Activated CD4-positive, alpha-beta T cell treated with anti-CD3 and anti-CD28 coated beads, Interleukin-2, amount 10 ng/mL, durations not matched to agents 7 days and 5 days (primary cell): ENCODE measurements at regions not wholly inside any gene's neighbourhood (a gene's known extent, or its start where the extent isn't known, plus 50 kb on each side); places are given as distances from the start of the nearest gene placed in this dataset.

Experiments
- CTCF ChIA-PET: fragments of 350-600 bp; sonication (Branson Sonifier 250); formaldehyde crosslinking; loops from one replicate; lab custom pipeline; 2021; ENCODE audit warnings: antibody characterized with exemption; lab: Charles Lee
- POLR2A ChIA-PET: fragments of 350-600 bp; sonication (Branson Sonifier 250); formaldehyde crosslinking; loops from one replicate; lab custom pipeline; 2021; ENCODE audit warnings: antibody characterized with exemption; lab: Charles Lee
- DNase-seq: peaks from one replicate; pipeline ENCODE4 v3.0.0-alpha.2; 2020
- H3K27ac Mint-ChIP-seq: one replicate; pipeline ENCODE4 v1.8.0; 2021; ENCODE audit warnings: mild to moderate bottlenecking, moderate library complexity, mixed read lengths
- H3K27me3 Mint-ChIP-seq: one replicate; pipeline ENCODE4 v1.8.0; 2021; ENCODE audit warnings: mixed read lengths
- H3K36me3 Mint-ChIP-seq: one replicate; pipeline ENCODE4 v1.8.0; 2021; ENCODE audit warnings: low read depth, mixed read lengths
- H3K4me1 Mint-ChIP-seq: one replicate; pipeline ENCODE4 v1.8.0; 2021; ENCODE audit warnings: mixed read lengths
- H3K4me3 Mint-ChIP-seq: one replicate; pipeline ENCODE4 v1.8.0; 2021; ENCODE audit warnings: mild to moderate bottlenecking, moderate library complexity, mixed read lengths
- H3K9me3 Mint-ChIP-seq: one replicate; pipeline ENCODE4 v1.8.0; 2021; ENCODE audit warnings: mixed read lengths

- Mint-ChIP-seq H3K9me3 (no peaks in the 10 kb centered on the region), H3K27ac (no peak overlapping the region), H3K4me3 (no peak overlapping the region), H3K27me3 (no peaks in the 10 kb centered on the region), H3K4me1 (peaks cover 7% of the 10 kb centered on the region), H3K36me3 (no peaks in the 10 kb centered on the region)
- no peak for DNase-seq
- ChIA-PET POLR2A (no interaction called here), CTCF (interaction anchor here (1.0 kb wide), 1 partner anchor 13 kb away, joined by 4 read pairs; no protein-coding TSS in a partner anchor)
These were observed 189.7 kb downstream of the BCAT1 start for GRCh38 chr12:24759155-24759554.

GRCh38 chr12:24756479-24757024 lies 192.3 kb downstream of the BCAT1 start:
- CTCF ChIA-PET, result no interaction called here

GRCh38 chr12:24754690-24755638 lies 193.9 kb downstream of the BCAT1 start:
- CTCF ChIA-PET, result interaction anchor here (0.8 to 1.1 kb wide), 3 partner anchors 13 to 504 kb away, joined by 4 read pairs; no protein-coding TSS in a partner anchor
- Mint-ChIP-seq H3K4me1 (peaks cover 9% of the 10 kb centered on the region), H3K36me3 (no peaks in the 10 kb centered on the region), H3K27ac (no peak overlapping the region), H3K4me3 (no peak overlapping the region), H3K9me3 (no peaks in the 10 kb centered on the region), H3K27me3 (no peaks in the 10 kb centered on the region)
- POLR2A ChIA-PET, result interaction anchor here (0.6 kb wide), 1 partner anchor 11 kb away, joined by 3 read pairs; no protein-coding TSS in a partner anchor
- no peak for DNase-seq

More at GRCh38 chr12:24756479-24757024, 192.3 kb downstream of the BCAT1 start:
- H3K27me3 Mint-ChIP-seq, result no peaks in the 10 kb centered on the region
- H3K27ac Mint-ChIP-seq, result no peak overlapping the region
- H3K4me1 Mint-ChIP-seq, result peaks cover 9% of the 10 kb centered on the region
- H3K36me3 Mint-ChIP-seq, result no peaks in the 10 kb centered on the region
- H3K9me3 Mint-ChIP-seq, result no peaks in the 10 kb centered on the region
- DNase-seq, result no peak
- H3K4me3 Mint-ChIP-seq, result no peak overlapping the region
- POLR2A ChIA-PET, result no interaction called here

GRCh38 chr12:24752763-24753462 lies 196.0 kb downstream of the BCAT1 start:
- Mint-ChIP-seq H3K4me3 (no peak overlapping the region), H3K4me1 (peaks cover 9% of the 10 kb centered on the region), H3K36me3 (no peaks in the 10 kb centered on the region), H3K27ac (no peak overlapping the region), H3K9me3 (no peaks in the 10 kb centered on the region), H3K27me3 (no peaks in the 10 kb centered on the region)
- ChIA-PET POLR2A (no interaction called here), CTCF (no interaction called here)
- DNase-seq, result no peak

- Mint-ChIP-seq H3K4me3 (no peak overlapping the region), H3K4me1 (peaks cover 9% of the 10 kb centered on the region), H3K36me3 (no peaks in the 10 kb centered on the region), H3K27ac (no peak overlapping the region), H3K9me3 (no peaks in the 10 kb centered on the region), H3K27me3 (no peaks in the 10 kb centered on the region)
- no peak for DNase-seq
- ChIA-PET CTCF (no interaction called here), POLR2A (no interaction called here)
These were observed 197.7 kb downstream of the BCAT1 start for GRCh38 chr12:24751181-24751580.

GRCh38 chr12:24750263-24750662 lies 198.6 kb downstream of the BCAT1 start:
- DNase-seq, result no peak
- no peaks in the 10 kb centered on the region for H3K27me3 Mint-ChIP-seq
- ChIA-PET CTCF (interaction anchor here (0.6 kb wide), 1 partner anchor 1353 kb away, joined by 3 read pairs; no protein-coding TSS in a partner anchor), POLR2A (no interaction called here)
- no peak overlapping the region for H3K27ac Mint-ChIP-seq
- peaks cover 7% of the 10 kb centered on the region for H3K4me1 Mint-ChIP-seq
- no peaks in the 10 kb centered on the region for H3K9me3 Mint-ChIP-seq
- no peak overlapping the region for H3K4me3 Mint-ChIP-seq
- no peaks in the 10 kb centered on the region for H3K36me3 Mint-ChIP-seq

GRCh38 chr12:24749171-24749570 lies 199.7 kb downstream of the BCAT1 start:
- H3K36me3 Mint-ChIP-seq, result no peaks in the 10 kb centered on the region
- H3K27ac Mint-ChIP-seq, result no peak overlapping the region
- H3K4me3 Mint-ChIP-seq, result no peak overlapping the region
- DNase-seq, result no peak
- no peaks in the 10 kb centered on the region for H3K9me3 Mint-ChIP-seq
- H3K27me3 Mint-ChIP-seq, result no peaks in the 10 kb centered on the region
- peaks cover 3% of the 10 kb centered on the region for H3K4me1 Mint-ChIP-seq
- CTCF ChIA-PET, result no interaction called here
- POLR2A ChIA-PET, result no interaction called here

- H3K27ac Mint-ChIP-seq, result no peak overlapping the region
- H3K4me3 Mint-ChIP-seq, result no peak overlapping the region
- no peaks in the 10 kb centered on the region for H3K9me3 Mint-ChIP-seq
- H3K4me1 Mint-ChIP-seq, result peaks cover 3% of the 10 kb centered on the region
- ChIA-PET CTCF (interaction anchor here (1.3 kb wide), 1 partner anchor 14 kb away, joined by 4 read pairs; no protein-coding TSS in a partner anchor), POLR2A (no interaction called here)
- H3K27me3 Mint-ChIP-seq, result no peaks in the 10 kb centered on the region
- DNase-seq, result no peak
- no peaks in the 10 kb centered on the region for H3K36me3 Mint-ChIP-seq
These were observed 200.6 kb downstream of the BCAT1 start for GRCh38 chr12:24748326-24748725.

GRCh38 chr12:24746864-24747263 lies 202.0 kb downstream of the BCAT1 start:
- H3K9me3 Mint-ChIP-seq, result no peaks in the 10 kb centered on the region
- no peaks in the 10 kb centered on the region for H3K27me3 Mint-ChIP-seq
- no peaks in the 10 kb centered on the region for H3K36me3 Mint-ChIP-seq
- ChIA-PET CTCF (interaction anchor here (1.3 to 2.0 kb wide), 2 partner anchors 12 to 13 kb away, joined by 4 read pairs; no protein-coding TSS in a partner anchor), POLR2A (no interaction called here)
- no peak for DNase-seq
- no peak overlapping the region for H3K27ac Mint-ChIP-seq
- H3K4me3 Mint-ChIP-seq, result no peak overlapping the region
- H3K4me1 Mint-ChIP-seq, result peaks cover 10% of the 10 kb centered on the region

GRCh38 chr12:24746006-24746671 lies 202.8 kb downstream of the BCAT1 start:
- H3K27ac Mint-ChIP-seq, result no peak overlapping the region
- no peaks in the 10 kb centered on the region for H3K9me3 Mint-ChIP-seq
- ChIA-PET POLR2A (no interaction called here), CTCF (interaction anchor here (2.0 kb wide), 1 partner anchor 13 kb away, joined by 4 read pairs; no protein-coding TSS in a partner anchor)
- no peaks in the 10 kb centered on the region for H3K36me3 Mint-ChIP-seq
- no peak for DNase-seq
- H3K4me1 Mint-ChIP-seq, result peaks cover 14% of the 10 kb centered on the region
- no peak overlapping the region for H3K4me3 Mint-ChIP-seq
- no peaks in the 10 kb centered on the region for H3K27me3 Mint-ChIP-seq

- DNase-seq, result no peak
- no peaks in the 10 kb centered on the region for H3K36me3 Mint-ChIP-seq
- H3K9me3 Mint-ChIP-seq, result no peaks in the 10 kb centered on the region
- no peak overlapping the region for H3K4me3 Mint-ChIP-seq
- no peak overlapping the region for H3K27ac Mint-ChIP-seq
- ChIA-PET POLR2A (no interaction called here), CTCF (no interaction called here)
- H3K4me1 Mint-ChIP-seq, result peaks cover 18% of the 10 kb centered on the region
- H3K27me3 Mint-ChIP-seq, result no peaks in the 10 kb centered on the region
These were observed 204.7 kb downstream of the BCAT1 start for GRCh38 chr12:24743941-24744793.
